B cell (primary cell): ENCODE measurements at regions not wholly inside any gene's neighbourhood (a gene's known extent, or its start where the extent isn't known, plus 50 kb on each side); places are given as distances from the start of the nearest gene placed in this dataset.

ENCODE experiments used
- ATAC-seq: fragments of 200-7000 bp; cut with Tn5 transposase; one replicate; pipeline ENCODE4 v1.10.0; 2021; ENCODE audit warnings: low read depth, mild to moderate bottlenecking, moderate number of reproducible peaks, moderate library complexity
- CTCF ChIA-PET: fragments of 350-600 bp; sonication (Branson Sonifier 250); formaldehyde crosslinking; loops from one replicate; lab custom pipeline; 2021; ENCODE audit warnings: antibody characterized with exemption, inconsistent platforms; lab: Charles Lee
- POLR2A ChIA-PET: fragments of 350-600 bp; sonication (Branson Sonifier 250); formaldehyde crosslinking; loops from one replicate; lab custom pipeline; 2021; ENCODE audit warnings: antibody characterized with exemption; lab: Charles Lee
- DNase-seq: peaks from one replicate; pipeline ENCODE4 v3.0.0; 2013
- H2AFZ ChIP-seq: 2 replicates; pipeline ENCODE4 v1.6.1; 2012; ENCODE audit warnings: mild to moderate bottlenecking, low read depth, low read length; ENCODE audit not compliant: insufficient read depth, poor library complexity, severe bottlenecking
- H3K27ac ChIP-seq, 2 donors: 1 replicate in 1 of 2; 2 replicates in 1 of 2; pipeline ENCODE4 v1.5.1; 2012 to 2013; ENCODE audit warnings: low read length in 2 of 2, mild to moderate bottlenecking in 2 of 2, moderate library complexity in 1 of 2
- H3K27me3 ChIP-seq, 4 experiments: fragments of 200-600 bp in 1 of 4; sonication (generic) in 1 of 4; replicated peaks in 1 of 4; 1 replicate in 2 of 4; 2 replicates in 2 of 4; pipeline versions ENCODE4 v1.6.1 to v1.7.0; 2013 to 2016; ENCODE audit warnings: low read length in 3 of 4, mild to moderate bottlenecking in 2 of 4, mixed read lengths in 1 of 4, moderate library complexity in 1 of 4; ENCODE audit not compliant: insufficient read depth in 4 of 4, control insufficient read depth in 3 of 4; ENCODE audit errors: control extremely low read depth in 1 of 4
- H3K36me3 ChIP-seq, 2 experiments: replicated peaks in 1 of 2; 1 replicate in 1 of 2; 2 replicates in 1 of 2; pipeline versions ENCODE4 v1.6.1 to v1.7.1; 2013; ENCODE audit warnings: low read length in 1 of 2; ENCODE audit not compliant: insufficient read depth in 2 of 2, control insufficient read depth in 1 of 2; ENCODE audit errors: control extremely low read depth in 1 of 2, extremely low read depth in 1 of 2
- H3K4me1 ChIP-seq, 2 donors: fragments of 200-600 bp in 1 of 2; sonication (generic) in 1 of 2; 1 replicate in 1 of 2; 2 replicates in 1 of 2; pipeline versions ENCODE4 v1.5.1 to v1.6.1; 2013 to 2017; ENCODE audit warnings: low read length in 2 of 2; ENCODE audit not compliant: control insufficient read depth in 2 of 2, insufficient read depth in 2 of 2
- H3K4me2 ChIP-seq: replicated peaks from 2 replicates; pipeline ENCODE3; 2012; ENCODE audit warnings: mild to moderate bottlenecking, low read depth, low read length; ENCODE audit not compliant: poor library complexity, severe bottlenecking
- H3K4me3 ChIP-seq, 5 experiments: fragments of 200-600 bp in 1 of 5; sonication (generic) in 1 of 5; 1 replicate in 3 of 5; 2 replicates in 2 of 5; pipeline versions ENCODE4 v1.5.1 to v1.7.0; 2011 to 2016; ENCODE audit warnings: low read length in 4 of 5, mild to moderate bottlenecking in 4 of 5, low read depth in 2 of 5, control low read depth in 1 of 5, moderate library complexity in 1 of 5; ENCODE audit not compliant: insufficient read depth in 1 of 5; ENCODE audit errors: control extremely low read depth in 1 of 5, extremely low read depth in 1 of 5
- H3K79me2 ChIP-seq: fragments of 200-600 bp; sonication (generic); one replicate; pipeline ENCODE4 v1.6.0; 2016; ENCODE audit warnings: low read length; ENCODE audit not compliant: control insufficient read depth, insufficient read depth
- H3K9ac ChIP-seq: fragments of 200-600 bp; sonication (generic); 2 replicates; pipeline ENCODE4 v1.6.1; 2017; ENCODE audit warnings: mild to moderate bottlenecking, low read length, moderate library complexity
- H3K9me3 ChIP-seq, 3 donors: one replicate each; pipeline versions ENCODE4 v1.6.1 to v1.7.1; 2013; ENCODE audit warnings: low read length in 2 of 3; ENCODE audit not compliant: control insufficient read depth in 2 of 3, insufficient read depth in 1 of 3; ENCODE audit errors: control extremely low read depth in 1 of 3
- H4K20me1 ChIP-seq: 2 replicates; pipeline ENCODE4 v1.6.0; 2012; ENCODE audit warnings: mild to moderate bottlenecking, low read length; ENCODE audit not compliant: insufficient read depth, control insufficient read depth, poor library complexity, severe bottlenecking
- H3K27ac Mint-ChIP-seq: one replicate; pipeline ENCODE4 v1.8.0; 2021; ENCODE audit warnings: mixed read lengths
- H3K27me3 Mint-ChIP-seq: one replicate; pipeline ENCODE4 v1.8.0; 2021; ENCODE audit warnings: mixed read lengths
- H3K4me1 Mint-ChIP-seq: one replicate; pipeline ENCODE4 v1.8.0; 2021; ENCODE audit warnings: mixed read lengths
- H3K4me3 Mint-ChIP-seq: one replicate; pipeline ENCODE4 v1.8.0; 2021; ENCODE audit warnings: mixed read lengths
- H3K9me3 Mint-ChIP-seq: one replicate; pipeline ENCODE4 v1.8.0; 2022; ENCODE audit warnings: mixed read lengths; ENCODE audit not compliant: insufficient read depth
- CTCF ChIP-seq: fragments of 200-600 bp; IDR thresholded peaks from one replicate; pipeline ENCODE4 v1.8.0; 2022; ENCODE audit warnings: antibody characterized with exemption, mild to moderate bottlenecking
- EZH2 ChIP-seq: IDR thresholded peaks from 2 replicates; pipeline ENCODE4 v1.6.1; 2012; ENCODE audit warnings: borderline replicate concordance, low read depth, mild to moderate bottlenecking, moderate library complexity, low read length; ENCODE audit not compliant: insufficient read depth, poor library complexity, severe bottlenecking
- WGBS: methylation state at CpG from one replicate; pipeline ENCODE4 v1.1.5; 2013; ENCODE audit warnings: missing lambda C conversion rate; ENCODE audit not compliant: insufficient coverage; 5-methylcytosine and 5-hydroxymethylcytosine counted together
- intact Hi-C: fragments of 100-400 bp; cut with micrococcal nuclease; formaldehyde crosslinking; loops from one replicate; pipeline ENCODE4 v1.10.0; 2022

GRCh38 chr3:21056293-21056692 is 694.7 kb downstream of the ZNF385D start:
- Histone ChIP-seq H3K4me2 (no peak overlapping the region), H3K79me2 (no peaks in the 10 kb centered on the region), H3K27me3 (no peaks in the 10 kb centered on the region), H3K9ac (no peak overlapping the region), H2AFZ (no peak overlapping the region), H3K4me3 (no peak overlapping the region), H4K20me1 (no peaks in the 10 kb centered on the region), H3K4me1 (no peaks in the 10 kb centered on the region), H3K27ac (no peak overlapping the region), H3K9me3 (peaks cover 0 to 3% (median 0%) of the 10 kb centered on the region in 3 donors), H3K36me3 (no peaks in the 10 kb centered on the region)
- WGBS, result no CpG with 5 or more reads among the region's 1 CpG
- ChIA-PET CTCF (no interaction called here), POLR2A (no interaction called here)
- DNase-seq (no peak), ATAC-seq (no peak)
- Mint-ChIP-seq H3K27me3 (no peaks in the 10 kb centered on the region), H3K27ac (no peak overlapping the region), H3K9me3 (peaks cover 2% of the 10 kb centered on the region), H3K4me3 (no peak overlapping the region), H3K4me1 (no peaks in the 10 kb centered on the region)
- intact Hi-C loops, result no loop called here
- no peak for TF ChIP-seq CTCF
- no peak for TF ChIP-seq EZH2

- TF ChIP-seq EZH2, result no peak
- no peak for TF ChIP-seq CTCF
- Histone ChIP-seq H3K9me3 (peaks cover 0 to 3% (median 1%) of the 10 kb centered on the region in 3 donors), H2AFZ (no peak overlapping the region), H3K4me2 (no peak overlapping the region), H3K4me1 (no peaks in the 10 kb centered on the region), H3K9ac (no peak overlapping the region), H3K36me3 (no peaks in the 10 kb centered on the region), H3K27me3 (no peaks in the 10 kb centered on the region), H3K79me2 (no peaks in the 10 kb centered on the region), H4K20me1 (no peaks in the 10 kb centered on the region), H3K27ac (no peak overlapping the region), H3K4me3 (no peak overlapping the region)
- POLR2A ChIA-PET, result no interaction called here
- intact Hi-C loops, result no loop called here
- Mint-ChIP-seq H3K4me3 (no peak overlapping the region), H3K4me1 (no peaks in the 10 kb centered on the region), H3K27ac (no peak overlapping the region), H3K27me3 (no peaks in the 10 kb centered on the region), H3K9me3 (peaks cover 2% of the 10 kb centered on the region)
- CTCF ChIA-PET, result no interaction called here
- ATAC-seq, result no peak
- DNase-seq, result no peak
Observed at GRCh38 chr3:21055015-21055414, 696.0 kb downstream of the ZNF385D start.
